H7 (cell line): ENCODE measurements at regions not wholly inside any gene's neighbourhood (a gene's known extent, or its start where the extent isn't known, plus 50 kb on each side); places are given as distances from the start of the nearest gene placed in this dataset.
"Not testable (repeated sequence)": the region's sequence is repeated elsewhere in the genome, so short reads cannot be mapped to it uniquely, and the experiment has no call there.

Experiments used
- DNase-seq: peaks from one replicate; pipeline ENCODE4 v3.0.0; 2012
- H3K27me3 ChIP-seq: 2 replicates; pipeline ENCODE4 v1.6.0; 2011; ENCODE audit warnings: mild to moderate bottlenecking, low read length; ENCODE audit not compliant: control insufficient read depth, insufficient read depth
- H3K36me3 ChIP-seq: replicated peaks from 2 replicates; pipeline ENCODE4 v1.5.1; 2011; ENCODE audit warnings: low read length; ENCODE audit not compliant: control insufficient read depth, insufficient read depth
- H3K4me3 ChIP-seq: 2 replicates; pipeline ENCODE4 v1.5.1; 2011; ENCODE audit warnings: low read depth, mild to moderate bottlenecking, control low read depth, low read length, moderate library complexity; ENCODE audit not compliant: insufficient read depth

- not testable (repeated sequence) for H3K27me3 ChIP-seq, H3K36me3 ChIP-seq, DNase-seq, H3K4me3 ChIP-seq
Observed at GRCh38 chr1:83151167-83151898, 847.6 kb downstream of the TTLL7 start.

- not testable (repeated sequence) for H3K27me3 ChIP-seq, H3K36me3 ChIP-seq, DNase-seq, H3K4me3 ChIP-seq
Observed at GRCh38 chr1:83150479-83150878, 848.5 kb downstream of the TTLL7 start.

- DNase-seq, H3K27me3 ChIP-seq, H3K36me3 ChIP-seq, H3K4me3 ChIP-seq: not testable (repeated sequence)
Observed at GRCh38 chr1:83145820-83146219, 853.1 kb downstream of the TTLL7 start.

GRCh38 chr1:83142802-83143201, 856.1 kb downstream of the TTLL7 start:
- not testable (repeated sequence) for H3K4me3 ChIP-seq, H3K36me3 ChIP-seq, H3K27me3 ChIP-seq, DNase-seq

GRCh38 chr1:83135524-83136157, 863.3 kb downstream of the TTLL7 start:
- H3K4me3 ChIP-seq, H3K27me3 ChIP-seq, H3K36me3 ChIP-seq, DNase-seq: not testable (repeated sequence)

GRCh38 chr1:83134322-83135014, 864.5 kb downstream of the TTLL7 start:
- not testable (repeated sequence) for DNase-seq, H3K27me3 ChIP-seq, H3K4me3 ChIP-seq, H3K36me3 ChIP-seq

GRCh38 chr1:83131692-83131955, 867.3 kb downstream of the TTLL7 start:
- Histone ChIP-seq H3K36me3 (no peaks in the 10 kb centered on the region), H3K4me3 (no peak overlapping the region), H3K27me3 (no peaks in the 10 kb centered on the region)
- no peak for DNase-seq

- no peaks in the 10 kb centered on the region for H3K36me3 ChIP-seq
Observed at GRCh38 chr1:83130886-83131691, 867.8 kb downstream of the TTLL7 start.

GRCh38 chr1:83129107-83129506, 869.8 kb downstream of the TTLL7 start:
- Histone ChIP-seq H3K36me3 (no peaks in the 10 kb centered on the region), H3K27me3 (no peaks in the 10 kb centered on the region), H3K4me3 (no peak overlapping the region)
- no peak for DNase-seq

More at GRCh38 chr1:83130886-83131691, 867.8 kb downstream of the TTLL7 start:
- no peaks in the 10 kb centered on the region for H3K27me3 ChIP-seq
- no peak for DNase-seq
- H3K4me3 ChIP-seq: no peak overlapping the region

- Histone ChIP-seq H3K36me3 (no peaks in the 10 kb centered on the region), H3K27me3 (no peaks in the 10 kb centered on the region), H3K4me3 (no peak overlapping the region)
- no peak for DNase-seq
Observed at GRCh38 chr1:83125456-83125855, 873.5 kb downstream of the TTLL7 start.

- Histone ChIP-seq H3K36me3 (no peaks in the 10 kb centered on the region), H3K27me3 (no peaks in the 10 kb centered on the region), H3K4me3 (no peak overlapping the region)
- DNase-seq: no peak
Observed at GRCh38 chr1:83123019-83123418, 875.9 kb downstream of the TTLL7 start.

- no peak for DNase-seq
- Histone ChIP-seq H3K36me3 (no peaks in the 10 kb centered on the region), H3K4me3 (no peak overlapping the region), H3K27me3 (no peaks in the 10 kb centered on the region)
Observed at GRCh38 chr1:83118472-83118871, 880.5 kb downstream of the TTLL7 start.

GRCh38 chr1:83117030-83117429, 881.9 kb downstream of the TTLL7 start:
- H3K4me3 ChIP-seq, DNase-seq, H3K27me3 ChIP-seq, H3K36me3 ChIP-seq: not testable (repeated sequence)

- H3K4me3 ChIP-seq: no peak overlapping the region
- no peak for DNase-seq
- no peaks in the 10 kb centered on the region for H3K27me3 ChIP-seq
- H3K36me3 ChIP-seq: no peaks in the 10 kb centered on the region
Observed at GRCh38 chr1:83115785-83116184, 883.1 kb downstream of the TTLL7 start.
